GM12891 (cell line): ENCODE measurements at regions not wholly inside any gene's neighbourhood (a gene's known extent, or its start where the extent isn't known, plus 50 kb on each side); places are given as distances from the start of the nearest gene placed in this dataset.

Experiments used
- POLR2A ChIP-seq: IDR thresholded peaks from 2 replicates; pipeline ENCODE4 v1.6.1; 2011; ENCODE audit warnings: low read depth, low read length, control low read depth
- POU2F2 ChIP-seq: IDR thresholded peaks from 2 replicates; pipeline ENCODE4 v1.6.1; 2011; ENCODE audit warnings: low read depth, mild to moderate bottlenecking, control low read depth, low read length, moderate library complexity

- TF ChIP-seq POU2F2 = no peak
- TF ChIP-seq POLR2A = no peak
Measured at GRCh38 chr5:38765399-38765861, 80.4 kb upstream of the OSMR start.
